ENCODE measurements at regions not wholly inside any gene's neighbourhood (a gene's known extent, or its start where the extent isn't known, plus 50 kb on each side); places are given as distances from the start of the nearest gene placed in this dataset.
"Not testable (repeated sequence)": the region's sequence is repeated elsewhere in the genome, so short reads cannot be mapped to it uniquely, and the experiment has no call there.

- not testable (repeated sequence) for H3K27me3 ChIP-seq (ENCODE audit: control insufficient read depth, insufficient read depth, low read length, poor library complexity, severe bottlenecking); H3K36me3 ChIP-seq (ENCODE audit: control insufficient read depth, insufficient read depth, low read length); H3K27ac ChIP-seq (ENCODE audit: low read depth, low read length); H3K9me3 ChIP-seq (ENCODE audit: control insufficient read depth, low read length); H3K27ac Mint-ChIP-seq; H3K4me3 Mint-ChIP-seq; DNase-seq; H3K9ac ChIP-seq (ENCODE audit: extremely low read depth, low read length, poor library complexity, severe bottlenecking); H3K4me3 ChIP-seq (ENCODE audit: low read length); H3K9me3 Mint-ChIP-seq; H3K27me3 Mint-ChIP-seq (ENCODE audit: insufficient read depth); H3K36me3 Mint-ChIP-seq (ENCODE audit: low read depth)
- 84% methylated on average over 3 of the region's 4 CpGs; no CpG with 5 or more reads in 1 of the 2 experiments for WGBS, 2 experiments (ENCODE audit: insufficient coverage in 1 of 2, insufficient read length in 1 of 2)
- peak; percentile 25 for TF ChIP-seq CTCF (conservative IDR thresholded peaks at IDR 0.05)
- H3K4me1 ChIP-seq (ENCODE audit: control insufficient read depth, insufficient read depth, low read length): peaks cover 12% of the 10 kb centered on the region
- H3K4me1 Mint-ChIP-seq: peaks cover 27% of the 10 kb centered on the region
These were observed 352.1 kb downstream of the SOX9 start for GRCh38 chr17:72472853-72473390.

DNA sequence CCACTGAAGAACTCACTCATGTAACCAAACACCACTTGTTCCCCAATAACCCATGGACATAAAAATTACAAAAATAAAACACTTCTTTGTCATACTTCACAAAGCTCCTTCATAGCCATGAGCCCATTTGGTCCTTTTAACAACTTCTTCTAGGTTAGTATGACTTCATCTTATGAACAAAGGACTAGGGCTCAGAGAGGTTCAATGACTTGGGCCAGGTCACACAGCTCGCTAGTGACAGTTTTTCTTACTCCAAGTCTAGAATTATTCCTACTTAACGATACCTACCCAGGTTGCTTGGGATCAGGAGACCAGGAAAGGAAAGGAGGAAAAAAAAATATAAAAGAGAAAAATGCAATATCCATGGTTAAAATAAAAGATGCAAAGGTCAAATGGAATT, 353.4 kb downstream of the SOX9 start:
- no peak for DNase-seq
- Histone ChIP-seq H3K4me1 (ENCODE audit: control insufficient read depth, insufficient read depth, low read length) (peaks cover 12% of the 10 kb centered on the region), H3K27me3 (ENCODE audit: control insufficient read depth, insufficient read depth, low read length, poor library complexity, severe bottlenecking) (peaks cover 5% of the 10 kb centered on the region), H3K36me3 (ENCODE audit: control insufficient read depth, insufficient read depth, low read length) (no peaks in the 10 kb centered on the region), H3K27ac (ENCODE audit: low read depth, low read length) (no peak overlapping the region), H3K4me3 (ENCODE audit: low read length) (no peak overlapping the region), H3K9ac (ENCODE audit: extremely low read depth, low read length, poor library complexity, severe bottlenecking) (no peak overlapping the region), H3K9me3 (ENCODE audit: control insufficient read depth, low read length) (no peaks in the 10 kb centered on the region)
- Mint-ChIP-seq H3K9me3 (peaks cover 2% of the 10 kb centered on the region), H3K36me3 (ENCODE audit: low read depth) (no peaks in the 10 kb centered on the region), H3K4me1 (peaks cover 29% of the 10 kb centered on the region), H3K27me3 (ENCODE audit: insufficient read depth) (peaks cover 10% of the 10 kb centered on the region), H3K27ac (no peak overlapping the region), H3K4me3 (no peak overlapping the region)
- WGBS, 2 experiments (ENCODE audit: insufficient coverage in 1 of 2, insufficient read length in 1 of 2): 100% methylated on average over 2 of the region's 2 CpGs; no CpG with 5 or more reads in 1 of the 2 experiments
- no peak for TF ChIP-seq CTCF (conservative IDR thresholded peaks at IDR 0.05)

DNA sequence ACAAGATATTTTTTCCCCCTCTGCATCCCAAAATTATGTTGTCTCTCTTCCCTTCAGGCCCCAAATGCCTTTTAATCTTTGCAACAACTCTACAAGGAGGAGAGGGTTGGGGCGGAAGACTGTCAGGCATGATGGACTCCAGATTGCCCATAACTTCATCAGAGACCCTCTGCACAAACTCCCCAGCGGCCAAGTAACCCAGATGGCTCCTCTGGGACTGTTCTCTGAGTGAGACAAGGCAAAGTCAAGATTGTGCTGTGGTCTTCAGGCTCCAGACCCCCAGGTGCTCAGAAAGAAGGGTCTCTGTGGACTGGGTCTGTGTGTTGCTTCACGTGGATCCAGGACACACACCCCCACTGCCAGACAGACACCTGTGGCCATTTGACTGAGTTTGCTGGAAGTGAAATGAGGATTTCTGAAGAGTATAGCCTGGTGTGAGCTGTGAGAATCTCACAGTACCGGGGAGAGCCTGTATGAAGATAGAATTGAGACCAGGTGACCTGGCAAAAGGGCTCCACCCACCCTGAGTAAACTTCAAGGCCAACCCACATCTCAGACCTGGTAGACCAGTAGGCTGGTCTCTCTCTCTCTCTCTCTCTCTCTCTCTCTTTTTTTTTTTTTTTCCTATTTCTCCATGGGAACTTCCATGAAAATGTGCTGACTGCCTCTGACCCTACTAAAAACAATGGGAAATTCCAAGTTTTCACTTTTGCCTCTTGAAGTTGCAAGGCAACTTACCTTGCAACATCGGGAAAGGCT, 354.1 kb downstream of the SOX9 start:
- H3K4me3 Mint-ChIP-seq: no peak overlapping the region
- Histone ChIP-seq H3K9ac (ENCODE audit: extremely low read depth, low read length, poor library complexity, severe bottlenecking) (no peak overlapping the region), H3K27ac (ENCODE audit: low read depth, low read length) (no peak overlapping the region)

More for the DNA sequence above, 354.1 kb downstream of the SOX9 start:
- no peak for DNase-seq
- peaks cover 29% of the 10 kb centered on the region for H3K4me1 Mint-ChIP-seq
- H3K36me3 Mint-ChIP-seq (ENCODE audit: low read depth): no peaks in the 10 kb centered on the region
- H3K27ac Mint-ChIP-seq: no peak overlapping the region
- peaks cover 12% of the 10 kb centered on the region for H3K27me3 Mint-ChIP-seq (ENCODE audit: insufficient read depth)
- Histone ChIP-seq H3K9me3 (ENCODE audit: control insufficient read depth, low read length) (no peaks in the 10 kb centered on the region), H3K4me3 (ENCODE audit: low read length) (no peak overlapping the region), H3K27me3 (ENCODE audit: control insufficient read depth, insufficient read depth, low read length, poor library complexity, severe bottlenecking) (peaks cover 5% of the 10 kb centered on the region), H3K36me3 (ENCODE audit: control insufficient read depth, insufficient read depth, low read length) (no peaks in the 10 kb centered on the region), H3K4me1 (ENCODE audit: control insufficient read depth, insufficient read depth, low read length) (peaks cover 12% of the 10 kb centered on the region)
- no peak for TF ChIP-seq CTCF (conservative IDR thresholded peaks at IDR 0.05)
- H3K9me3 Mint-ChIP-seq: peaks cover 2% of the 10 kb centered on the region
- 91 to 100% methylated on average over 1 to 5 of the region's 5 CpGs for WGBS, 2 experiments (ENCODE audit: insufficient coverage in 1 of 2, insufficient read length in 1 of 2)

Data from endodermal cell (in vitro differentiated cells).